ENCODE measurements at regions not wholly inside any gene's neighbourhood (a gene's known extent, or its start where the extent isn't known, plus 50 kb on each side); places are given as distances from the start of the nearest gene placed in this dataset.

DNA sequence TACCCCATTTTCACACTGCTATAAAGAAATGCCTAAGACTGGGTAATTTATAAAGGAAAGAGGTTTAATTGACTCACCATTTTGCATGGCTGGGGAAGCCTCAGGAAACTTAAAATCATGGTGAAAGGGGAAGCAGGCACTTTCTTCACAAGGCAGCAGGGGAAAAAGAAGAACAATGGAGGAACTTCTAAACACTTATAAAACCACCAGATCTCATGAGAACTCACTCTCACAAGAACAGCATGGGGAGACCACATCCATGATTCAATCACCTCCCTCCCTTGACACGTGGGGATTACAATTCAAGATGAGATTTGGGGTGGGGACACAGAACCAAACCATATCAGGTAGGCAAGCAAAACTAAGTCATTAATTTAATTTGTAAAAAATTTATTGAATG lies 343.2 kb downstream of the FRK start:
- POLR2A ChIA-PET, result no interaction called here
- Mint-ChIP-seq H3K4me1 (ENCODE audit: insufficient read depth, unreplicated experiment) (no peaks in the 10 kb centered on the region), H3K4me3 (ENCODE audit: unreplicated experiment) (no peak overlapping the region), H3K27ac (ENCODE audit: low read depth, unreplicated experiment) (no peak overlapping the region), H3K9me3 (ENCODE audit: unreplicated experiment) (no peaks in the 10 kb centered on the region), H3K27me3 (ENCODE audit: insufficient read depth, unreplicated experiment) (no peaks in the 10 kb centered on the region), H3K36me3 (ENCODE audit: insufficient read depth, unreplicated experiment) (no peaks in the 10 kb centered on the region)
- intact Hi-C loops (cut with micrococcal nuclease), result no loop called here
- TF ChIP-seq, protein P1, sequence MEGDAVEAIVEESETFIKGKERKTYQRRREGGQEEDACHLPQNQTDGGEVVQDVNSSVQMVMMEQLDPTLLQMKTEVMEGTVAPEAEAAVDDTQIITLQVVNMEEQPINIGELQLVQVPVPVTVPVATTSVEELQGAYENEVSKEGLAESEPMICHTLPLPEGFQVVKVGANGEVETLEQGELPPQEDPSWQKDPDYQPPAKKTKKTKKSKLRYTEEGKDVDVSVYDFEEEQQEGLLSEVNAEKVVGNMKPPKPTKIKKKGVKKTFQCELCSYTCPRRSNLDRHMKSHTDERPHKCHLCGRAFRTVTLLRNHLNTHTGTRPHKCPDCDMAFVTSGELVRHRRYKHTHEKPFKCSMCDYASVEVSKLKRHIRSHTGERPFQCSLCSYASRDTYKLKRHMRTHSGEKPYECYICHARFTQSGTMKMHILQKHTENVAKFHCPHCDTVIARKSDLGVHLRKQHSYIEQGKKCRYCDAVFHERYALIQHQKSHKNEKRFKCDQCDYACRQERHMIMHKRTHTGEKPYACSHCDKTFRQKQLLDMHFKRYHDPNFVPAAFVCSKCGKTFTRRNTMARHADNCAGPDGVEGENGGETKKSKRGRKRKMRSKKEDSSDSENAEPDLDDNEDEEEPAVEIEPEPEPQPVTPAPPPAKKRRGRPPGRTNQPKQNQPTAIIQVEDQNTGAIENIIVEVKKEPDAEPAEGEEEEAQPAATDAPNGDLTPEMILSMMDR (IDR thresholded peaks at IDR 0.05; ENCODE audit: unreplicated experiment), result no peak
- CTCF ChIA-PET, result interaction anchor here (0.6 to 0.9 kb wide), 2 partner anchors 10 to 121 kb away, joined by 3 read pairs; no protein-coding TSS in a partner anchor
- BruUV-seq (replicated peaks), result no TSS peak
- DNase-seq (ENCODE audit: unreplicated experiment), result no peak

GRCh38 chr6:115717062-115717461 lies 343.6 kb downstream of the FRK start:
- Mint-ChIP-seq H3K36me3 (ENCODE audit: insufficient read depth, unreplicated experiment) (no peaks in the 10 kb centered on the region), H3K27ac (ENCODE audit: low read depth, unreplicated experiment) (no peak overlapping the region), H3K27me3 (ENCODE audit: insufficient read depth, unreplicated experiment) (no peaks in the 10 kb centered on the region), H3K4me3 (ENCODE audit: unreplicated experiment) (no peak overlapping the region), H3K9me3 (ENCODE audit: unreplicated experiment) (no peaks in the 10 kb centered on the region), H3K4me1 (ENCODE audit: insufficient read depth, unreplicated experiment) (no peaks in the 10 kb centered on the region)
- POLR2A ChIA-PET, result no interaction called here
- no TSS peak for BruUV-seq (replicated peaks)
- TF ChIP-seq, protein P1 (IDR thresholded peaks at IDR 0.05; ENCODE audit: unreplicated experiment), result no peak
- CTCF ChIA-PET, result interaction anchor here (0.9 kb wide), 1 partner anchor 10 kb away, joined by 3 read pairs; no protein-coding TSS in a partner anchor
- intact Hi-C loops (cut with micrococcal nuclease), result no loop called here
- no peak for DNase-seq (ENCODE audit: unreplicated experiment)

- CTCF ChIA-PET, result interaction anchor here (0.6 to 0.7 kb wide), 3 partner anchors 38 to 207 kb away, joined by 3 to 5 read pairs (median 4); no protein-coding TSS in a partner anchor
- POLR2A ChIA-PET, result no interaction called here
- Mint-ChIP-seq H3K9me3 (ENCODE audit: unreplicated experiment) (no peaks in the 10 kb centered on the region), H3K4me1 (ENCODE audit: insufficient read depth, unreplicated experiment) (no peaks in the 10 kb centered on the region), H3K36me3 (ENCODE audit: insufficient read depth, unreplicated experiment) (no peaks in the 10 kb centered on the region), H3K27ac (ENCODE audit: low read depth, unreplicated experiment) (no peak overlapping the region), H3K4me3 (ENCODE audit: unreplicated experiment) (no peak overlapping the region), H3K27me3 (ENCODE audit: insufficient read depth, unreplicated experiment) (peaks cover 11% of the 10 kb centered on the region)
- TF ChIP-seq, protein P1 (IDR thresholded peaks at IDR 0.05; ENCODE audit: unreplicated experiment), result no peak
- no TSS peak for BruUV-seq (replicated peaks)
- no peak for DNase-seq (ENCODE audit: unreplicated experiment)
- intact Hi-C loops (cut with micrococcal nuclease), result no loop called here
These were observed 348.3 kb downstream of the FRK start for GRCh38 chr6:115712291-115712961.

- BruUV-seq (replicated peaks), result no TSS peak
- Mint-ChIP-seq H3K4me1 (ENCODE audit: insufficient read depth, unreplicated experiment) (no peaks in the 10 kb centered on the region), H3K27ac (ENCODE audit: low read depth, unreplicated experiment) (no peak overlapping the region), H3K4me3 (ENCODE audit: unreplicated experiment) (no peak overlapping the region), H3K36me3 (ENCODE audit: insufficient read depth, unreplicated experiment) (no peaks in the 10 kb centered on the region), H3K27me3 (ENCODE audit: insufficient read depth, unreplicated experiment) (peaks cover 11% of the 10 kb centered on the region), H3K9me3 (ENCODE audit: unreplicated experiment) (no peaks in the 10 kb centered on the region)
- CTCF ChIA-PET, result interaction anchor here (0.6 kb wide), 1 partner anchor 18 kb away, joined by 3 read pairs; no protein-coding TSS in a partner anchor
- no peak for DNase-seq (ENCODE audit: unreplicated experiment)
- POLR2A ChIA-PET, result no interaction called here
- intact Hi-C loops (cut with micrococcal nuclease), result no loop called here
- TF ChIP-seq, protein P1 (IDR thresholded peaks at IDR 0.05; ENCODE audit: unreplicated experiment), result no peak
These were observed 351.8 kb downstream of the FRK start for GRCh38 chr6:115708850-115709249.

All from MCF 10A (cell line).